Keratinocyte (primary cell): ENCODE measurements at regions not wholly inside any gene's neighbourhood (a gene's known extent, or its start where the extent isn't known, plus 50 kb on each side); places are given as distances from the start of the nearest gene placed in this dataset.

ENCODE experiments used
- DNase-seq: peaks from one replicate; pipeline ENCODE4 v3.0.0-alpha.2; 2011; ENCODE audit warnings: low read depth, missing footprints, low spot score
- FAIRE-seq: peaks from 2 replicates; lab custom pipeline; 2011; peaks lifted over from hg19 to GRCh38; lab: Jason Lieb, UNC
- H2AFZ ChIP-seq: 2 replicates; pipeline ENCODE4 v1.6.0; 2012; ENCODE audit warnings: low read length, control low read depth, inconsistent platforms; ENCODE audit not compliant: control insufficient read depth
- H3K27ac ChIP-seq: 2 replicates; pipeline ENCODE4 v1.5.1; 2011; ENCODE audit warnings: low read length; ENCODE audit not compliant: control insufficient read depth, insufficient read depth
- H3K27me3 ChIP-seq: 3 replicates; pipeline ENCODE4 v1.6.0; 2011; ENCODE audit warnings: low read length; ENCODE audit not compliant: control insufficient read depth, insufficient read depth; ENCODE audit errors: extremely low read depth
- H3K36me3 ChIP-seq, 2 experiments: 2 replicates in 1 of 2; 3 replicates in 1 of 2; pipeline ENCODE4 v1.5.1; 2011; ENCODE audit warnings: low read length in 2 of 2, mild to moderate bottlenecking in 1 of 2; ENCODE audit not compliant: control insufficient read depth in 2 of 2, insufficient read depth in 2 of 2; ENCODE audit errors: extremely low read depth in 1 of 2
- H3K4me1 ChIP-seq: 3 replicates; pipeline ENCODE4 v1.5.1; 2011; ENCODE audit warnings: low read length; ENCODE audit not compliant: control insufficient read depth, insufficient read depth; ENCODE audit errors: extremely low read depth
- H3K4me2 ChIP-seq: 3 replicates; pipeline ENCODE4 v1.6.0; 2011; ENCODE audit warnings: low read depth, low read length; ENCODE audit not compliant: control insufficient read depth, insufficient read depth; ENCODE audit errors: extremely low read depth
- H3K4me3 ChIP-seq, 3 experiments: fragments of 200-600 bp in 1 of 3; sonication (generic) in 1 of 3; 2 replicates in 2 of 3; 3 replicates in 1 of 3; pipeline ENCODE4 v1.5.1; 2011 to 2016; ENCODE audit warnings: low read length in 3 of 3, mild to moderate bottlenecking in 3 of 3, control low read depth in 2 of 3, inconsistent platforms in 1 of 3, low read depth in 1 of 3, mixed read lengths in 1 of 3, mixed run types in 1 of 3, moderate library complexity in 1 of 3; ENCODE audit not compliant: control insufficient read depth in 2 of 3, insufficient read depth in 2 of 3; ENCODE audit errors: extremely low read depth in 1 of 3
- H3K79me2 ChIP-seq: 2 replicates; pipeline ENCODE4 v1.6.0; 2012; ENCODE audit warnings: low read length; ENCODE audit not compliant: control insufficient read depth, insufficient read depth
- H3K9ac ChIP-seq: 3 replicates; pipeline ENCODE4 v1.6.0; 2011; ENCODE audit warnings: low read length; ENCODE audit not compliant: control insufficient read depth, insufficient read depth; ENCODE audit errors: extremely low read depth
- H3K9me1 ChIP-seq: 3 replicates; pipeline ENCODE4 v1.6.0; 2011; ENCODE audit warnings: low read length; ENCODE audit not compliant: control insufficient read depth, insufficient read depth; ENCODE audit errors: extremely low read depth
- H3K9me3 ChIP-seq: 2 replicates; pipeline ENCODE4 v1.5.1; 2012; ENCODE audit warnings: low read depth, low read length; ENCODE audit not compliant: control insufficient read depth
- H4K20me1 ChIP-seq: 3 replicates; pipeline ENCODE4 v1.6.0; 2011; ENCODE audit warnings: low read length; ENCODE audit not compliant: control insufficient read depth, insufficient read depth; ENCODE audit errors: extremely low read depth
- CTCF ChIP-seq, 3 experiments: IDR thresholded peaks in 1 of 3; conservative IDR thresholded peaks in 1 of 3; optimal IDR thresholded peaks in 1 of 3; 2 replicates in 2 of 3; 3 replicates in 1 of 3; pipeline versions ENCODE3 to v1.5.1; 2011; ENCODE audit warnings: low read length in 3 of 3, mild to moderate bottlenecking in 3 of 3, moderate library complexity in 2 of 3, control low read depth in 1 of 3, inconsistent platforms in 1 of 3; ENCODE audit not compliant: insufficient read depth in 2 of 3; ENCODE audit errors: extremely low read depth in 1 of 3
- EZH2 ChIP-seq: IDR thresholded peaks from one replicate; pipeline ENCODE4 v1.6.1; 2012; ENCODE audit warnings: inconsistent platforms, mild to moderate bottlenecking, low read length, moderate library complexity
- dilution Hi-C: fragments of 300-500 bp; cut with MboI; formaldehyde crosslinking; loops from one replicate; pipeline ENCODE4 v1.7.0; 2020; ENCODE audit warnings: low sequenced_read_pairs; ENCODE audit not compliant: extremely low pct_ligation_motif_present

- Histone ChIP-seq H4K20me1 (no peaks in the 10 kb centered on the region), H3K4me2 (no peak overlapping the region), H3K9ac (no peak overlapping the region), H3K36me3 (no peaks in the 10 kb centered on the region), H3K27me3 (no peaks in the 10 kb centered on the region), H3K9me3 (no peaks in the 10 kb centered on the region), H2AFZ (no peak overlapping the region), H3K79me2 (no peaks in the 10 kb centered on the region), H3K4me1 (no peaks in the 10 kb centered on the region), H3K4me3 (no peak overlapping the region), H3K27ac (no peak overlapping the region), H3K9me1 (no peaks in the 10 kb centered on the region)
- TF ChIP-seq CTCF (optimal IDR thresholded peaks at IDR 0.05 in 1 of 3, IDR thresholded peaks at IDR 0.05 in 1 of 3, conservative IDR thresholded peaks at IDR 0.05 in 1 of 3; ENCODE audit: extremely low read depth in 1 of 3, insufficient read depth in 2 of 3, low read length in 3 of 3) (no peak), EZH2 (no peak)
- DNase-seq (no peak), FAIRE-seq (no peak)
- dilution Hi-C loops = no loop called here
These were observed 69.8 kb upstream of the ANKFN1 start for GRCh38 chr17:56083475-56083874.

DNA sequence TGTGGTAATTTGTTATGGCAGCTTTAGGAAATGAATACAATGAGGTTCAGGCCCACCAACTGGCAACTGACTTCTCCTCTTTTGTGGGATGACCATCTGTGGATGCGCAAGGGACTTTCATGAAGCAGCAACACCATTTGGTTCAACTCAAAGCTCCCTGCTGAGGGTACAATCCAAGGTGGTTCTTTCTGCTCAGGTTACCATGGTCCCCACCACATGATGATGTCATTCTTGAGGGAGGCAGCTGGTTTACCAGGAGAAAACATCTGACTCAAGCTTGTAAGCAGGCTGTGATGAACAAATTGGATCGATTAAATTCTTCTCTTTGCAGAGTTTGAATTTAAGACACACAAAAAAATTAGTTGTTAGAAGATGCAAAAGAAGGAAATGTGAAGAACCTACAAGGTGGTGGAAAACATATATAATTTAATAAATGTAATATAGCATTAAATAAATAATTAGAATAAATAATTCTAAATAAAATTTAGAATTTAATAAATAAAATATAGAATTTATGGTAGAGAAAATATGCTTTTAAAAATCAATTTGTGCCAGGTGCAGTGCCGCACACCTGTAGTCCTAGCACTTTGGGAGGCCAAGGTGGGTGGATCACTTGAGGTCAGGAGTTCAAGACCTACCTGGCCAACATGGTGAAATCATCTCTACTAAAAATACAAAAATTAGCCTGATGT, 67.6 kb upstream of the ANKFN1 start:
- no peaks in the 10 kb centered on the region for H4K20me1 ChIP-seq
- H3K4me1 ChIP-seq = no peaks in the 10 kb centered on the region
- dilution Hi-C loops = no loop called here
- no peak for FAIRE-seq
- H3K36me3 ChIP-seq = no peaks in the 10 kb centered on the region
- no peaks in the 10 kb centered on the region for H3K9me3 ChIP-seq
- DNase-seq = no peak
- H3K27ac ChIP-seq = no peak overlapping the region
- no peak overlapping the region for H2AFZ ChIP-seq
- no peak for TF ChIP-seq EZH2
- TF ChIP-seq CTCF (optimal IDR thresholded peaks at IDR 0.05 in 1 of 3, IDR thresholded peaks at IDR 0.05 in 1 of 3, conservative IDR thresholded peaks at IDR 0.05 in 1 of 3; ENCODE audit: extremely low read depth in 1 of 3, insufficient read depth in 2 of 3, low read length in 3 of 3) = no peak
- no peak overlapping the region for H3K4me2 ChIP-seq
- H3K4me3 ChIP-seq = no peak overlapping the region
- no peaks in the 10 kb centered on the region for H3K9me1 ChIP-seq
- no peak overlapping the region for H3K9ac ChIP-seq
- no peaks in the 10 kb centered on the region for H3K79me2 ChIP-seq
- H3K27me3 ChIP-seq = no peaks in the 10 kb centered on the region
